ENCODE measurements at regions not wholly inside any gene's neighbourhood (a gene's known extent, or its start where the extent isn't known, plus 50 kb on each side); places are given as distances from the start of the nearest gene placed in this dataset.

DNA sequence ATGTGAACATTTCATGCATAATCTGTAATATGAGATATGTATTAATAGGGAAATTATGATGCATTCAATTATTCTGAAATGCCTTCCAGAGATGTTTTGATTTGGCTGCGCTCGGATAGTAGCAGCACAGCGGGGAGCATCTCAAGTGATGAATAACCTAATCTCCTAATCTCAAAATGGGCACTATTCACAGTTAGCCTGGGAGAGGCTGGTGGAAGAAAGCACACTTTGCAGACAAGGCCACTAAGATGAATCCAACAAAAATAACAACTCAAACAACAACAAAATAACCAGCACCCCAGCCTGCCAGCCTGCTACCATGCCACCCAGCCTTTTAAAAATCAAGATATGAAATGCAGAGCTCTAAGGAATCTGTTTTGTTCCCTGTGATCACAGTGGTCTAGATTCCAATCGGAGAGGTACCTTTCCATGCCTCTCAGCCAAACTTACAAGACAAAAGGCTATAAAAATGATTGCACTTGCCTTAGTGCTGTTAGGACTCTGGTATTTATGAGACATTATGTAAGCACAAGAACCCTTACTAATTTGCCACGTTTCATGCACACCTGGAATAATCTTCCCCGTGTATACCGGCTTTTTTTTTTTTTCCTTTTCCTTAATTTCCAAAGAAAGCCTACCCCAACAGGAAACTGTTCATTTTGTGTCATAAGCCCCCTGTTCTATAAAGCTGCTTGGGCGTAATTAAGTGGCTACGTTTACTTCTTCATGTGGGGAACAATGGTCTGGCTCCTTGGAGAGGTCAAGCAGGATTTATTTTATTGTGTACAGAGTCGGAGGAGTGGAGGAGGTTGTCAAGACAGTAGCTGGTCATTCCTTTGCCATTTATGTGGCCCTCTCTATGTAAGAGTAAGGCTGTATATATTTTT lies 526.9 kb upstream of the FANCL start:
- Histone ChIP-seq H3K36me3 (ENCODE audit: low read length) (no peaks in the 10 kb centered on the region), H3K79me2 (ENCODE audit: insufficient read depth, low read length) (no peaks in the 10 kb centered on the region), H3K9ac (ENCODE audit: low read length) (no peak overlapping the region), H3K9me2 (replicated peaks; ENCODE audit: insufficient read depth, low read length) (no peaks in the 10 kb centered on the region), H3K27ac (ENCODE audit: low read depth, low read length) (no peak overlapping the region), H3K27me3 (ENCODE audit: low read length) (no peaks in the 10 kb centered on the region), H2AFZ (ENCODE audit: low read depth, low read length, severe bottlenecking) (no peak overlapping the region), H3K4me3 (ENCODE audit: insufficient read depth, low read length, poor library complexity, severe bottlenecking) (no peak overlapping the region), H4K20me1 (ENCODE audit: low read depth, low read length) (no peaks in the 10 kb centered on the region), H3K4me2 (ENCODE audit: low read depth, low read length, poor library complexity, severe bottlenecking) (no peak overlapping the region), H3F3A (ENCODE audit: insufficient read depth) (no peaks in the 10 kb centered on the region), H3K9me3 (ENCODE audit: insufficient read depth, low read length) (no peaks in the 10 kb centered on the region)
- TF ChIP-seq, protein P1, sequence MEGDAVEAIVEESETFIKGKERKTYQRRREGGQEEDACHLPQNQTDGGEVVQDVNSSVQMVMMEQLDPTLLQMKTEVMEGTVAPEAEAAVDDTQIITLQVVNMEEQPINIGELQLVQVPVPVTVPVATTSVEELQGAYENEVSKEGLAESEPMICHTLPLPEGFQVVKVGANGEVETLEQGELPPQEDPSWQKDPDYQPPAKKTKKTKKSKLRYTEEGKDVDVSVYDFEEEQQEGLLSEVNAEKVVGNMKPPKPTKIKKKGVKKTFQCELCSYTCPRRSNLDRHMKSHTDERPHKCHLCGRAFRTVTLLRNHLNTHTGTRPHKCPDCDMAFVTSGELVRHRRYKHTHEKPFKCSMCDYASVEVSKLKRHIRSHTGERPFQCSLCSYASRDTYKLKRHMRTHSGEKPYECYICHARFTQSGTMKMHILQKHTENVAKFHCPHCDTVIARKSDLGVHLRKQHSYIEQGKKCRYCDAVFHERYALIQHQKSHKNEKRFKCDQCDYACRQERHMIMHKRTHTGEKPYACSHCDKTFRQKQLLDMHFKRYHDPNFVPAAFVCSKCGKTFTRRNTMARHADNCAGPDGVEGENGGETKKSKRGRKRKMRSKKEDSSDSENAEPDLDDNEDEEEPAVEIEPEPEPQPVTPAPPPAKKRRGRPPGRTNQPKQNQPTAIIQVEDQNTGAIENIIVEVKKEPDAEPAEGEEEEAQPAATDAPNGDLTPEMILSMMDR (IDR thresholded peaks at IDR 0.05; ENCODE audit: insufficient read depth, low read length, poor library complexity, severe bottlenecking), result no peak
- no peak for TF ChIP-seq EZH2phosphoT487 (conservative IDR thresholded peaks at IDR 0.05; ENCODE audit: low read length)

DNA sequence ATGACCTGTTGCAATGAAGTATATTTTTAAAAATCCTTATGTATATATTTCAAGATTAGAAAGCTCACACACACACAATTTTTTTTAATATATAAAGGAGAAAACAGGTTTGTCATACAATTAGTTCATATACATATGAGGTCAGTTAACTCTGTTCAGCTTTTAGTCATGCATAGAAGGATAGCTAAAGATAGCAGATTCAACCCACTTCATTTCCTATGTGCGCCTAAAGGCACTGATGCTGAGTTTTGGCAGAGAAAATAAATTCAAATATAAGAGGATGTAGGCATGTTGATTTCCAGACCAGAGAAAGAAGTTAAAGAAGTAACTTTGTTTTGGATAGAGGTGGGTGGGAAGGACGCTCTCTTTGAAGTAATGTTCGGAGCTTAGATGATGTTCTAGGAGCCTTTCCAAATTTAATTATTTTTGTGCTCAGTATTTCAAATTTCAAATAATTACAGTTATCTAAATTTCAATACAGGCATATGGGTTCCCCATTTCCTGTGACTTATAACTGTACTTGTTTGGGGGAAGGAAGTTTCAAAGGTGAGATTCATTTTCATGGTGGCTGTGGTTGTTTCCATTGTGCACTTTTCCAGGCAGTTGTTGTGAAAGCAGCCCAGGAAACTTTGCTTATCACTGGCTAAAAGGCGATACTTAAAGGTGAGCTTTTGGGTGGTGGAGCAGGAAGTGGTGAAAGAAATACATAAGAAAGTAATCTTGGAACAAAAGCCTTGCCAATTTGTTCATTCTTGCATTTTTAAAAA lies 523.4 kb upstream of the FANCL start:
- Histone ChIP-seq H3F3A (ENCODE audit: insufficient read depth) (no peaks in the 10 kb centered on the region), H3K27ac (ENCODE audit: low read depth, low read length) (no peak overlapping the region), H4K20me1 (ENCODE audit: low read depth, low read length) (no peaks in the 10 kb centered on the region), H3K79me2 (ENCODE audit: insufficient read depth, low read length) (no peaks in the 10 kb centered on the region), H3K9me3 (ENCODE audit: insufficient read depth, low read length) (no peaks in the 10 kb centered on the region), H3K9ac (ENCODE audit: low read length) (no peak overlapping the region), H3K36me3 (ENCODE audit: low read length) (no peaks in the 10 kb centered on the region), H3K4me3 (ENCODE audit: insufficient read depth, low read length, poor library complexity, severe bottlenecking) (no peak overlapping the region), H3K9me2 (replicated peaks; ENCODE audit: insufficient read depth, low read length) (no peaks in the 10 kb centered on the region), H3K4me2 (ENCODE audit: low read depth, low read length, poor library complexity, severe bottlenecking) (no peak overlapping the region), H2AFZ (ENCODE audit: low read depth, low read length, severe bottlenecking) (no peak overlapping the region), H3K27me3 (ENCODE audit: low read length) (no peaks in the 10 kb centered on the region)
- TF ChIP-seq EZH2phosphoT487 (conservative IDR thresholded peaks at IDR 0.05; ENCODE audit: low read length), result no peak
- TF ChIP-seq, protein P1 (IDR thresholded peaks at IDR 0.05; ENCODE audit: insufficient read depth, low read length, poor library complexity, severe bottlenecking), result no peak

DNA sequence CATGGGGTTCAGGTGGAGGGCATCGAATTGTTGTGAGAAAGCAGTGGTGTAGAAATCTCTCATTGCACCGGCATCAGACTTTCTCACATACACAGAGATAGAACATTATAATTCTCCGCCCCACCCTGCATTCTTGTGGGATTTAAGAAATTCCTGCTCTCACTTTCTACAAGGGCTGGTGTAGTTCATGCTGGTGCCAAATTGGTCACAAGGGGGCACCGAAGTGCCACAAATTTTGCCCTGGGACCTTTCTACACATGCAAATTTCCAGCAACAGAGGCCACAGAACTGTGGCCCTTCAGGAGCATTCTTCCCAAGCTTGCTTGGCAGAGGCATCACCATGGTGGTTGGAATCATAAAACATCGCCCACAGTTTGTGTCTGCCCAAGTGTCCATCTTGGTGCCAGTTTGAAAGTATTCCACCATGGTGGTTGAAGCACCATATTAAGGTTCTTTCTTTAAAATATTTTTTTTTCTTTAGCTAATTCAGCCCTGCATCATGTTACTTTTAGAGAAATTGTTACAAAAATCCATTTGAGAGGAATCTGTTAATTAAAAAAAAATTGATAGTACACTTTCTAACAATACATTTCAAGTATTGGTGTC lies 521.2 kb upstream of the FANCL start:
- H4K20me1 ChIP-seq (ENCODE audit: low read depth, low read length), result no peaks in the 10 kb centered on the region
- no peaks in the 10 kb centered on the region for H3K9me3 ChIP-seq (ENCODE audit: insufficient read depth, low read length)
- no peaks in the 10 kb centered on the region for H3F3A ChIP-seq (ENCODE audit: insufficient read depth)
- H3K27ac ChIP-seq (ENCODE audit: low read depth, low read length), result no peak overlapping the region
- no peaks in the 10 kb centered on the region for H3K9me2 ChIP-seq (replicated peaks; ENCODE audit: insufficient read depth, low read length)
- no peak overlapping the region for H3K4me3 ChIP-seq (ENCODE audit: insufficient read depth, low read length, poor library complexity, severe bottlenecking)
- TF ChIP-seq, protein P1 (IDR thresholded peaks at IDR 0.05; ENCODE audit: insufficient read depth, low read length, poor library complexity, severe bottlenecking), result peak; percentile 52
- no peak for TF ChIP-seq EZH2phosphoT487 (conservative IDR thresholded peaks at IDR 0.05; ENCODE audit: low read length)
- no peaks in the 10 kb centered on the region for H3K27me3 ChIP-seq (ENCODE audit: low read length)
- H2AFZ ChIP-seq (ENCODE audit: low read depth, low read length, severe bottlenecking), result no peak overlapping the region
- no peak overlapping the region for H3K9ac ChIP-seq (ENCODE audit: low read length)
- no peaks in the 10 kb centered on the region for H3K36me3 ChIP-seq (ENCODE audit: low read length)
- H3K4me2 ChIP-seq (ENCODE audit: low read depth, low read length, poor library complexity, severe bottlenecking), result no peak overlapping the region
- H3K79me2 ChIP-seq (ENCODE audit: insufficient read depth, low read length), result no peaks in the 10 kb centered on the region
